ENCODE measurements at regions not wholly inside any gene's neighbourhood (a gene's known extent, or its start where the extent isn't known, plus 50 kb on each side); places are given as distances from the start of the nearest gene placed in this dataset.
A peak's percentile ranks its signal among the peaks of the same experiment; 100 is the strongest.

DNA sequence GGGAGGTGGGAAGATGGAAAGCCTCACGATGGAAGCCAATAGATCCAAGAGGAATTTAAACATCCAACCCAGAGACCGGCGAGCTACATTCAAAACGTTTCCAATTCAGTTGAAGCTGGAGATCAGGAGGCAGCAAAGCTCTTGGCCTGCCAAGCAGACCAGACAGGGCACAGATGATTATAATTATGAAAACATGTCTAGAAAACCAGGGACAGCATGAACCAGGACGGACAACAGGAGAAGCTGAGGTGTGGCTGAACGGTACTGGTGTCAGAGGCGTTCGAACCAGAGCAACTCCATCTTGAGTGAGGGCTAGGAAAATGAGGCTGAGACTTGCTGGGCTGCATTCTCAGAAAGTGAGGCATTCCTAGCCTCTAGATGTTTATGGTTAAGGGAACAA, 102.2 kb upstream of the CCDC150 start:
- no peak for DNase-seq

DNA sequence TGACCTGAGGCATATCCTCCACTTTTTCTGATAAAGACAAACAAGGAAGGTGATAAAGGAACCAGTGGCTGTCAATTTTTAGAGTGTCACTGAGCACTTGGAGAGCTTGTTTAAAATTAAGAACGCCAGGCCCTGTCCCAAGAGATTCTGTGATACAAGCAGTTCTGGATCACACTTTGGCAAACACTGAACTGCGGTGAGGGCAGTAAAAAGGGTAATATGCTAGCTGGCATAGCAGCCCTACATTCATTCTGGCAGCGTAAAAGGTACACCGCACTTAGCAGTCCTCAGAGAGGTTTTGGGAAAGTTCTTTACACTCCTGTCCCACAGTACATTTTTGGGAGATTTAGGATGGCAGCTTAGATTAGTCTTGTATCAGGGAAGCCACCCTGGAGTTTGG, 101.3 kb upstream of the CCDC150 start:
- DNase-seq, result no peak

DNA sequence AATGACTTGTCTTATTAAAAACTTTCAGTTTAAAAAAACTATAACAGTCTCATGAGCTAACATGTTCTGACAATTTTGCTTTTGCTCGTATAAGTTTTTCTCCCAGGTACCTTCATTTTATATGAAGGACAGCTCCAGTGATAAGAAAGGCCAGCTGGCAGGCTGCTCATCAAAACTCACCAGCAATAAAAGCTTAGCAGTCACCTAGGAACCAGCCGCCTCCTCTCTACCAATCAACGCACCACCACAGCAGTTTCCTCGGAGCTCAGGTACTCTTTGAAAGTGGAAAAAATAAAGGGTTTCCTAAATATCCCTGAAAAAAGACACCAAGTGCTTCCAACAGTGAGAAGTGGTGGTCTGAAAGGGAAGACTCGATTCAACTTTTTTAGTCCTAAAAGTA, 100.9 kb upstream of the CCDC150 start:
- no peak for DNase-seq

DNA sequence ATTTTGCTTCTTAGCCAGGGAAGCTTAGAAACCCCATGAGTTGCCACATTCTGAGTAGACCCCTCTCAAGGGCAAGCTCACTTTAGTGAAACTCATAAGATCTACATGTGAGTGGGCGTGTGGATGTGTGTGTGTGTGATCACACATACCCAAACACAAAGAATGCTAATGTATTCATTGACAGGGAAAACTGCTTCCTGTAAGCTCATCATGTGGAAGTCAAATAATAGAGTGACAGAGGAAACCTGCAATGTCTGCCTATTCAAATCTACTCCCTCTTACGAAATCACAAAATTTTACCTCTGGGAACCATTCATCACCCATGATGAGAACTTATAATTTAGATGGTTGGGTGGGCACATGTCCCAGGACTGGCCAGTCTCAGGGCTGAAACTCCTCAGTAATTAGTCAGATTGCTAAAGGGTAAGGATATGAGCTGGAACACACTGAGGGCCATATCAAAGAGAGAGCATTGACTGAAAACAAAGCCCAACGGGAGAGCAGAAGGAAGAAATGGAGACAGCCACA, 94.5 kb upstream of the CCDC150 start:
- no peak for DNase-seq

DNA sequence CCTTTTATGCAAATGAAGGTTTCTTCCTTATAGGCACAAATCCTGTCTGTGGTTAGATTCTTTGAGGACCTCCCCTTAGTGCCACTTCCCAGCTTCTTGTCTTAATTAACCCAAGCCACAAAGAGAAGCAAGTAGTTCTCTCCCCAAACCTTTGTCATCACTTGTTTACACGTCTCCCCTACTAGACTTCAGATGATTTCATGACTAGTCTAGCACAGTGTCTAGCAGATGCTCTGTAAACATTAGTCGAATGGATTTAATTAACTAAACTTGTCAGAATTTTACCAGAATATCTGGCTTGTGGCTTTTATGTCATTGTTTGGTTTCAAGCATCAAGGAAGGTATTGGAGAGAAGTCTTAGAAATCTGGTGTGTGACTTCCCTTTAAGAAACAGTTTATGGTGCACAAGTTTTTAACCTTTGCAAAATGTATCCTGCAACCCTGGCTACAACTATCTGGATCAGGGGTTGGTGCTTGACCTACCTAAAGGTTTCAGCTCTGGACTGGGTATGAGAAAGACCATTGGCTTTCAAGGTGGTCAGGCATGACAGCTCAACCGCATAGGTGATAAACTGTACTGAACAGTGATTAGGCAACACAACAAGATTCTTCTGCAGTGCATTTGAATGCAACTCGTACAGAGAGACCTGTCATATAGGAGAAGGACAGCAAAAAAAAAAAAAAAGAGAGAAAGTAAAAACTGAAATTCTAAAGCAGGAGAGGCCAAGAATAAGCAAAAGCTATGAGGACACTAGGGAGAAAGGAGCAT, 93.2 kb upstream of the CCDC150 start:
- no peak for DNase-seq

DNA sequence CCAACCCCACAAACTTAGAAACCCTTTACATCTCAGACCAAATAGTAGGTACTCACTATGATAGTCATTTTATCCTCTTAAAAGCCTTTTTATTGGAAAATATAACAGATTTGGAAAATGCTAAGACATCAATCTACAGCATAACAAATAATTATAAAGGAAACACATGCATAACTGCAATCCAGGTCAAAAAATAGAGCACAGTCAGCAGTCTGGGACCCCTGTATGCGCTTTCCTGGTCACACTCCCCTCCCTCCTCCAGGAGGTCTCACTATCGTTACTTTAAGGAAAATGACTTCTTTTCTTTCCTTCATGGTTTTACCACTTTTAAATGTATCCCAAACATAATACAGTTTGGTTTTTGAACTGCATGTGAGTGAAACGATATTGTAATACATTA, 90.5 kb upstream of the CCDC150 start:
- DNase-seq, result no peak

DNA sequence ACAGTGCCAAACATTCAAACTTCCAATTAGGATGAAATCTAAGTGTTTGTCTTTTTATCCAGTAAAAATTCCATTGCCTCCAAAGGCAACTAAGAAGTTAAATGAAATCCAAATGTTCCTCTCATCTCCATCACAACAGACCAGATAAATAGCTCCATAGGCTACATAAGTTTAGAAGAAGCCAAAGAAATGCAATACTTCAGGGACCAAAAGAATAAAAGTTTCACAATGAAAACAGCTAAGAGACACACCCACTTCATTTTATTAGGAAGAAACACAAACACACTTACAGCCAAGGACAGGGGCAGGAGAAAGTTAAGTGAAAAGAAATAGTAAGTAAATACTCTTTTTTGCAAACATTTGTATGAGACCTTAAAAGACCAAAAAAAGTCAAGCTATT, 88.5 kb upstream of the CCDC150 start:
- DNase-seq, result no peak

DNA sequence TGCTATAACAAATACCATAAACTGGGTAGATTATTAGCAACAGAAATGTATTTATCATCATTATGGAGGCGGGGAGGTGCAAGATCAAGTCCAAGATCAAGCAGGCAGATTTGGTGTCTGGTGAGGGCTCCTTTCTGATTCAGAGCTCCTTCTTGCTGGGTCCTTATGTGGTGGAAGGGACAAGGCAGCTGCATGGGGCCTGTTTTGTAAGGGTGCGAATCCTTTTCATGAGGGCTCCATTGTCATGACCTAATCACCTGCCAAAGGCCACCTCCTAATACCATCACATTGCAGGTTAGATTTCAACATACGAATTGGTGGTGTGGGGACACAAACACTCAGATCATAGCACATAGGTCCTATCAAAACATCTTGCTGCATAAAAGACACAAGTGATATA, 84.4 kb upstream of the CCDC150 start:
- no peak for DNase-seq

DNA sequence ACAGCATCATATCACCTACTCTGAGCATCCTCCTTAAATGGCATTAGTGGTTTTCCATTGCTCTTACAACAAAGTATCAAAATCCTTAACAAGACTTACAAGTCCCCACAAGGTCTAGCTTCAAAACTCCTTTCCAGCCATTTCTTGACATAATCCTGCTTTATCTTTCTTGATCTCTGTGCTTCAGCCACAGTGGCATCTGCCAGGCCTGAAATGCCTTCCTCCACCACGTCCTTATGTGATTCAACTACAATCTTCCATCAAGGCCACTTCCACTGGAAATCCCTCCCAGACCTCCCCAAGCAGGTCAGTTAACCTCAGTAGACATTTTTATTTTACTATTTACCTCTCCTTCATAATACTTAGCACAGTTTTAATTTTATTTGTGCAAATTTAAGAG, 83.8 kb upstream of the CCDC150 start:
- DNase-seq, result no peak

DNA sequence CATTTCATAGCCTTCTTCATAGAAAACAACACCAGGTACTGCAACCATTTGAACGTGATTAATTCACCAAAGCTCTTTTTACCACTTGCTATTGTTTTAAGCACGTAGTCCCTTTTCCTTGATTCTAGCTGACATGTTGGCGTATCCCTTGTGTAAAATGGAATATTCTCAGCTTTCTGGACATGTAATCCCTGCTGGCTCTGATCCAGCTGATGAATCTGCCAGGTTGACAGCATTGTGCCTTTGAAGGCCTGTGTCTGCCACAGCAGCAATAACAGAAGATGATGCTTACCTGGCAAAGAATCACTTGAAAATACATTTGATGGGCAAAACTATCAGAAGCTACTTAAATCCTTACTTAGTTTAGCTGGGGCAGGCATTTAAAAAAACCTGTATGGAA, 81.0 kb upstream of the CCDC150 start:
- DNase-seq, result no peak

DNA sequence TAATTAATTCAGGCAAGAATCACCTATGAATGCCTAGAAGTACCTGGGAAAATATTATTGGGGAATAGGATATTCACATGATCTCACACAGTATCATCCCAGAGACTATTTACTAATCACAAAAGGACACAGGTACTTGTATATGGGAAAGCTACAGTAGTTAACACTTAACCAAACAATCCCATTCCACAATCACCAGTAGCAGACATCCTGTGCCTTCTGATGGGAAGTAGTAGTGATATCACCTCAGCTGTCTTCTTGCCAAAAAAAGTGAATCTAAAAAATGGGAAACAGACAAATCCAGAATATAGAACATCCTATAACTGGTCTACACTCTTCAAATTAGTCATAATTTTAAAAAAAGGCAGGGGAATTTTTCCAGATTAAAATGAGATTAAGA, 75.6 kb upstream of the CCDC150 start:
- DNase-seq, result no peak

DNA sequence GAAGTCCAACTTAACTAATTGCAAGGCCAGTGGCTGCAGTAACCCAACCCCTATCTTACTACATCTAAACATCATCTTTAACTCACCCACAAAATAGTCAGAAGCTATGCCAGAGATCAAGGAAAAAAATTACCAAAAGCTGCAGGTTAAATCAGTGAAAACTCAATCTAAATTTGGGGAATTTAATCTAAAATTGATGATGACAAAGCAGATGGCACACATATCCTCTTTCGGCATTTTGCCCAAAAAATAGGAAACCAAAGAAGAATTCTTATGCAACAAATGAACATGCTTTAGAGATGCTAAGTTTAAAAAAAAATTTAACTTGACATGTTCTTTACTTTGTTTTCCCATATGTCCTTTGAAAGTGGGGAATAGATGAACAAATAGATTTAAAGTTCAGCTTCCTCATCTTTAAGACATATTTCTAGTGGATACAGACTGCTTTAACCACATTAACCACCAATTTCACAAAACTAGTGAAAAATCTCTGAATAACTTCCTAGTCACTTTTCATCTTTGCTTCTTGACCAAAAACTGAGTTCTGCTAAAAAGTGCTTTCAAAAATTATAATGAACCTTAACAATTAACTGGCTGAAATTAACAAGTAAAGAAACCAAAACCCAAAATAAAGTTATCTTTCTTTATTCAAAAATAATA, 74.3 kb upstream of the CCDC150 start:
- DNase-seq, result no peak

DNA sequence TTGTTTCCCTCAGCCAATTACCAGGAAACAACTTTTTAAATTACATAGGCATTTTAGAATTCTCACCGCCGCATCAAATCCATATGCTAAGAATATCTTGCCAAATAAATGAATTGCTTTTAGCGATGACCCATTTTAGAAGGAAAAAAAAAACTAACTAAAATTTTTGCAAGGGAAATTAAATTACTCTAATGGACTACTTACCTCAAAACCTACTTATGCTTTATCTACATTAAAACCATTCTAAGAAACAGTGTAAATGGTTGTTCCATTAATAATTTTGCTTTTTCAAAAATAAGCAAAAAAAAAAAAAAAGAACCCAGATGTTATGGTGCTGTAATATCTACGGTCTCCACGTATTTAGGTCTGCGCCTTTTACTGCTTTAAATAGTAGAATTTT, 73.5 kb upstream of the CCDC150 start:
- no peak for DNase-seq

DNA sequence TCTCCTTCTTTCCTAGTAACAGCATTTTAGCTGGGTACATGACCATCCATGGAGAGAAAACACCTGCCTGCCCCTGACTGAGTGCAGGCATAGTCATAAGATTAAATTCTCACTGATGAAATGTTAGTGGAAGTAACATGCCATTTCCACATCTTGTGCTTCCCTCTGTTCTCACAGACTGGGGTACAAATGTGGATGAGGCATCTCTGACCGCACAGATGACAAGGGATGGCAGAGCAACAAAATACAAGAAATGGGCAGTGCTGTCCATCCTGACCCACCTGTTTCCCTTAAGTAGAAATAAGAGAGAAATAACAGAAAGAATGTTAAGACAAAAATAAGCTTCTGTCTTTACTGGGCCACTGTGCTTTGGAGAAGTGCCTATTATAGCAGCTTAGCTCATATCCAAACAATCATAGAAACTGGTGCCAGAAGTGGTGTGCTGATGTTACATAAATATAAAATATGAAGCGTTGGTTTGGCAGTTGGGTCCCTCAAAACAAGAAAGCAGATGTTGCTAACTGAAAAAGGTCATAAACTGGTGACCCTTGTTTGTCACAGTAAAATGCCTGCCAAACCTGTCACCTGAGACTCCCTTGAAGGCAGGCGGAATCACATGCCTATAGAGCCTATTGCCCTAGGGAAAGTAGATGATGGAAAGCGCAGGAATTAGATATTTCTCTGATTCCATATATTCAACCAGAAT, 72.4 kb upstream of the CCDC150 start:
- peak; percentile 12 for DNase-seq

DNA sequence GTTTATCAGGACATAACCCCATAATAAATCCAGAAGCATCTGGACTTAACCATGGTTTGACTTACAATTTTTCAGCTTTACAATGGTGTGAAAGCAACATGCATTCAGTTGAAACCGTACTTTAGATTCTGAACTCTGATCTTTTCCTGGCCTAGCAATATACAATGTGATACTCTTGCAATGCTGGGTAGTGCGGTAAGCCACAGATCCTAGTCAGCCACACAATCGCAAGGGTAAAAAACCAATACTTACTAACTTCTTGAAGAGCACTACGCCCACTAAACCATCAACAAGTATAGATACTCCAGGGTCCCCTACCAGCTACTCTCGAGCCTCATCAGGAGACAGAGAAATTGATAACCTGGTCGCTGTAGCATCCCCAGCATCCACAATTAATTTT, 71.0 kb upstream of the CCDC150 start:
- DNase-seq, result no peak

DNA sequence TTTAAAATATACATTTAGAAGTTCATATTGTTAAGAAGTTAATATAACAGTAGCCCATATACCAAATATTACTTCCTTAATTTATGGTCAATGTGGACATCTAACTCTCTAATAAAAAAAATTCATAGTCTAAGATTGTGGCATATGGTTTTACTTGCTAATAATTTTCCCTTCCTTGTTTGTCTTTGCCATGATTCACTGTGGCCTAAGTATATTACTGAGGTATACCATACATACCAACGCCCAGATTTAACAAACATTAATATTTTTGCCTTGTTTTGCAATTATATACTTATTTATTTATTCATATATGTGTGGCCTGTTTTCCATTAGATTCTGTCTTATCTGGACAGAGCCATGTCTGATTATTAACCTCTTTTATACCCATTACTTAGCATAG, 54.6 kb upstream of the CCDC150 start:
- no peak for DNase-seq

DNA sequence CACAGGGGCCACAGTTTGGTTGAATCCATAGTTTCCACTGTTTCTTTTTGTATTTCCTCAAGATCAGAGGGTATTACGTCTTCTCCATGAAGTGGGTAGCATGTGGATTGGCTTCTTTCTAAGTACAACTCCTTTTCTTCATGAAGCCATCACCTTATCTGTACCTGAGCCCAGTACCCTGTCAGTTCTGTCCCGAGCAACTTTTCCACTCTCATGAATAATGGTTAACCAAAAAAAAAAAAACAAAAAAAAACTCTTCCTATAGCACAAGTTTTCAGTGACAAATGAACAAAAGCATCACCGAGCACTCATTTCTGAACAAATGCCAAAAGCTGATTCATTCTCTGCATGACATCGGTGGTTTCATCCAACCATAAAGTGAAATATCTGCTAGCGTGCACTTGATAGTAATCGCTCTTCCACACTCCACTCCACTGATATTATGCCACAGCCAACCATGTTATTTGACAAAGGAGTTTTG, 53.0 kb upstream of the CCDC150 start:
- DNase-seq, result peak; percentile 94

DNA sequence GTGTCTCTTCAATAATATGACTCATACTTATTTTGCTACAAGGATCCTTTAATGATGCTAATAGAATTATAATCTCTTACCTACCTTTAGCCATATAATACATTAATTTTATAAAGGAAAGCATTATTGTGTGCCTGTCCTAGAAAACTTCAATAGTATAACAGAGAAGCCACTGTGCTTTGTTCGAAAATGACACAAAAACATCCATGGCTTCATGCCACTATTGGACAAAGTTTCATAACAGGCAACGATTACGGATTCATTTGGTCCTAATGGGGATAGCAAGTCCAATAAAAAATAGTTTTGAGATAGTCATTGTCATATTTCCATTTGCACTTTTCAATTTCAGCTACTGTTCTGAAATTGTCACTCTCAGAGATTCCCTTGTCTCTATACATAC, 52.5 kb upstream of the CCDC150 start:
- DNase-seq, result no peak

DNA sequence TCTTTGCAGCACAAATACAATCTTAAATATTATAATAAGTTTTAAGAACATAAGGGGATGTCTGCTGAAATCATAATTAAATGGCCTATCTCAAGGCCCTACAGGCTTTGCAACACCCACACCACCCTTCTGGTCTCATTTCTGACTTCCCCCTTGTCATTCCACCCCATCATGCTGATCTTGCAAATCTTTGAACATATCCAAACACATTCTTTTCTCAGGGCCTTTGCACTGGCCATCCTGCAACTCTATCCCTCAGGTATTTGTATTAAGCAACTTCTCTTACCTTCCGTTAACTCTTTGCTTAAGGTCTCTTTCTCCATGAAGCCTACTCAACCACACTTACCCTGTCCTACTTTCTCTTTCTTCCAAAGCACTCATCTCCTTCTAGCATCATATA, 51.8 kb upstream of the CCDC150 start:
- no peak for DNase-seq

DNA sequence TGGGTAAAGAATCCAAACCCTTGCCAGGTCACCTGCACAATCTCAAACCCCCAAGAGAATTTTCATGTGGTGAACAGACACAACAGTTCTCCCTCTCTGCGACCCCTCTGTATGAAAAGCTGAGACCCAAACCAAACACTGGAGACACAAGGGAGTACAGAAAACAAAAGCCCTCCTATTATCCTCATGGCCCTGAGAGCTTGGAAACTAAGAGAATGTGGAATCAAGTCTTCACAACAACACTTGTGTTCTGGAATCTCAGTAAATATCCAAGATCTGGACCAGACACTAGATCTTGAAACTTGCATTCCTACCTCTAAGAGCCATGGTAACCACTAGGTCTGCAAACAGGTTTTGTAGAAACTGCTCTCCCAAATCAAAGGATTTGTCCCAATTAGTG, 50.1 kb upstream of the CCDC150 start:
- no peak for DNase-seq

Data from fibroblast of skin of back (primary cell).